Epidermal melanocyte (primary cell): ENCODE measurements at regions not wholly inside any gene's neighbourhood (a gene's known extent, or its start where the extent isn't known, plus 50 kb on each side); places are given as distances from the start of the nearest gene placed in this dataset.
"Not testable (repeated sequence)": the region's sequence is repeated elsewhere in the genome, so short reads cannot be mapped to it uniquely, and the experiment has no call there.

Experiments used
- DNase-seq: peaks from one replicate; pipeline ENCODE4 v3.0.0; 2011; ENCODE audit warnings: low spot score; ENCODE audit not compliant: insufficient read length

DNA sequence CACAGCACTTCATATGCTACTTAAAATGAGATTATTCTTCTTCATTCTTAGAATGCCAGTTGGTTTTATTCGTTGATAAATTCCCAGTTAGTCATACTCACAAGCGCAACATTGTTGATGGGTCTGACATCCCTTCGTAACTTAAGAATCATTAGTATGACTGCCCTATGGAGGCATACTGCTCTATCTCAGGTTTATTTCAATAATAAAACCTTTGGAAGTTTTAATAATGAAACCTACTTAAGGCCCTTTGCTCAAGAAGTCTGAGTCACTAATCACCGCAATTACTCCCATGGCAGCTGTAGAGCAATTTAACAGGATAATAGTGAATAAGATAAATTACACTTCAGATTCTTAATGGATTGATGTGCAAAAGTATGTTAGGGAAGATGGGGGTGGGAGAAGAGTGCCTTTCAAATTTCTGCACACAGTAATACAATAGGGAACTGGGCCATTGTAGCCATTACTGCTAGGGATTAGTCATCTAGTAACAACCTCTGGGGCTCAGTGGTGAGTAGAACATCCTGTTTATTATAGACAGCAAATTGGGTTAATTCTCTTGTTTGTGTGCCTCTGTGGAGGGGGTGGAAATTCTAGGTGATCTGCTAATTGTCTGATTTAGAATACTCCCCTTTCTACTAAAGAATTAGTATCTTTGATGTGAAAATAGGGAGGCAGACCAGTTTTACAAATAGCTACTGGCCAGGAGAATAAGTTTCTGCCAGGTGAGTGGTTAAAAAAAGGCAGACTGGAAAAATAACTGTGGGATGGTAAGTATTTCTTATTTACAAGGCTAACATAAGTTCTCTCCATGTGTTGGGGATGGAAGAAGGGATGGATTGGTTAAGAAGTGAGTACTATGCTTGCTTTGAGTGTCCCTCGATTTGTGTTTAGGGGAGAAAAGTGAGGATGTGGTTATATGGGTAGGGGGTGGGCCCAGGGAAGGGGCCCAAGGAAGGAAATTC, 74.5 kb upstream of the VKORC1L1 start:
- DNase-seq: no peak

DNA sequence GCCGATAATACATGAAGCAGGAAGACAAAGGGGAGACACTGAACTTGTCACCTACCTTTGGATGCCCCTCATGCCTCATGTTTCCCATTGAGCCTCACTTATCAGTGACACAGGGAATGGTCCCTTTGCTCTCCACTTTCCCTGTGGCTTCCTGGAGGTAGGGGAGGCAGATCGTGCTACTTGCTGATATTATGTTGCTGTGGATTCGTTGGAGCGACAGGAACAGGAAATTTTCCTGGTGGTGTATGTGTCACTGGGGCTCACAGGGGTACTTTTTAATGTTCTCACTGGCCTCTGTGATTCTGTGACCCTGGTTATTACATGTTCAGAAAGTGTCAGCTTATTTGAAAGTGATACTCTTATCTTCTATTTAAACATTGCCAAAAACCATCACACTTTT, 72.7 kb upstream of the VKORC1L1 start:
- DNase-seq: not testable (repeated sequence)

DNA sequence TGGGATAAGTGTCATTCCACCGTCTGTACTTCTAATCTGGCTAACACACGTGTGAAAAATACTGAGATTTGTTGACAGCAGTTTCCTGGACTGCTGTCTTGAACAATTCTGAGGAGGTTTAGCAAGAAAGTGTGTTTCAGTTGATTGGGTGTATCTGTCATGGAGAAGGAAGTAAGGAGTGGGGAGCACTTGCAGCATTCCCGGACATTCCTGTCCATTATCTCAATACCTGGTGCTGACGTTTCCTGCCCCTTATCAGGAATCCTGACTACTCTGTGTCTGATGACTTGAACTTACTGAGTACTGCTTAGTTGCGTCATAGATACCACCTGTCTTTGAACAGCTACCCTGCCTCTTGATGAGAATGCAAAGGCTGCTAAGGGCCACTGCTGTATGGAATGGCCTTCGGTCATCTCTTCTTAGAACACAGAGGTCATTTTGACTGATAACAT, 72.0 kb upstream of the VKORC1L1 start:
- DNase-seq: no peak

DNA sequence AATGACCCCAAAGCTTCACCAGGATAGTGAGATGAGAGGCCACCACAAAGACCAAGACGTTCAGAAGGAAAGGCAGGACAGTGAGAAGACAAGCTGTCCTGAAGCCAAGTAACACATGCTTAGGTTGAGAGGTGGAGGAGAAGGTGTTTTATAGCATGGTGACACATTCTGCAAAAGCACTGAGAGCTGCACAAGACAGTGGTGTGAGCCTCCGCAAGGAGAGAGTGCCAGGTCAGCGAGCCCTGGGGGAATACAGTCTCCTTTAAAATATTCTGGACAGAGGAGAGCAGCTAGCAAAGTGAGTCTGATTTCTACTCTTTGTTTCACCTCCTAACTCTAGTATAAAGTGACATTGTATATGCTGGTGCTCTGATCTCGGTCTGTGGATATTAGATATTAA, 68.0 kb upstream of the VKORC1L1 start:
- no peak for DNase-seq

DNA sequence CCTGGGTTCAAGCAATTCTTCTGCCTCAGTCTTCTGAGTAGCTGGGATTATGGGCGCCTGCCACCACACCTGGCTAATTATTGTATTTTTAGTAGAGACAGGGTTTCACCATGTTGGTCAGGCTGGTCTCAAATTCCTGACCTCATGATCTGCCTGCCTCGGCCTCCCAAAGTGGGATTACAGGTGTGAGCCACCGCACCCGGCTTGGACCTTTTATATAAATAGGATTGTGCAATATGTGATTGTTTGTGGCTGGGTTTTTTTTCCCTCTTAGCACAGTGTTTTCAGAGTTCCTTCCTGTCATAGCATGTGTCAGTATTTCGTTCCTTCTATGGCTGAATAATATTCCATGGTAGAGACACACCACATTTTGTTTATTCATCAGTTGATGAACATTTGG, 65.8 kb upstream of the VKORC1L1 start:
- not testable (repeated sequence) for DNase-seq

DNA sequence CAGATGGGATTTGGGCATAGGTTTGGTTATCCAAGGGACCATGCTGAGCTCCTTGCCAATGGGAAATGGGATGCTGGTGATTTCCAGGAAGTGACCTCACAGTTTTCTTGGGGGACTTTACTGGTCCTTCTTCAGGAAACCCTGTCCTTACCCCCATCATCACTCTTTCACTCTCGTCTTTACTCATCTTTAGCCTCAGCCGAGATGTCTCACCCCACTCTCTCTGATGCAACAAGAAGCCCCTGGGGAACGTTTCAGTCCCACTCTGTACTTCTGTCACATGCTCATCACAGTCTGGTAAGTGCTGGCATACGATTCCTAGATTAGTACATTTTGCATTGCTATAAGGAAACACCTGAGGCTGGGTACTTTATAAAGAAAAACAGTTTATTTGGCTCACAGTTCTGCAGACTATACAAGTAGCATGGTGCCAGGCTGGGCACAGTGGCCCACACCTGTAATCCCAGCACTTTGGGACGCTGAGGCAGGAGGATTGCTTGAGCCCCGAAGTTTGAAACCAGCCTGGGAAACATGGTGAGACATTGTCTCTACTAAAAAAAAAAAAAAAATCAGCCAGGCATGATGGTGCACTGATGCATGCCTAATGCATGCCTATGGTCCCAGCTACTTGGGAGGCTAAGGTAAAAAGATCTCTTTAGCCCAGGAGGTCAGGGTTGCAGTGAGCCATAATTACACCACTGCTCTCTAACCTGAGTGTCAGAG, 63.5 kb upstream of the VKORC1L1 start:
- DNase-seq: no peak

DNA sequence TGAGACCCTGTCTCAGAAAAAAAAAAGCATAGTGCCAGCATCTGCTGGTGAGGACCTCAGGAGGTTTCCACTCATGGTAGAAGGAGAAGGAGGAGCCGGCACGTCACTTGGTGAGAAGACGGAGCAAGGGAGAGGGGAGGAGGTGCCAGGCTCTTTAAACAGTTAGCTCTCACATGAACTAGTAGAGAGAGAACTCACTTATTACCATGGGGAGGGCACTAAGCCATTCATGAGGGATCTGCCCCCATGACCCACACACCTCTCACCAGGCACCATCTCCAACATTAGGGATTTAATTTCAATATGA, 62.9 kb upstream of the VKORC1L1 start:
- DNase-seq: no peak

DNA sequence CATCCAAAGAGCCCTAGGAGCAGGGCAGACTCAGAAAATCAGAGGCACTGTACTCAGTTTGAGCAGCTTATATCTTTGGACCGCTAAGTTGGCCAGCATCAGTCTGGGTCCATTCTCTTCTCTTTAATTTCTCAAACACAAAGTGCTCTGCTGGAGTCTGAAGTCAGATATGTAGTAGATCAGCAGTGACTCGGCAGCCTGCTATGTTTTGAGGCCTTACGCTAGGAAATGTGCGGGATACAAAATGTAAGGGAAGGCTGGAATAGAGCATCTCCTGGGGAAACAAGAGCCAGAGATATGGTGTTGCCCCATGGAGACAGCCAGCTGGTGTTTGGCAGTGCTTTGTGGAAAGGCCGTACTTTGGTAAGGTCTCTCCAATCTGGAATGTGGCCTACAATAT, 60.6 kb upstream of the VKORC1L1 start:
- DNase-seq: no peak

DNA sequence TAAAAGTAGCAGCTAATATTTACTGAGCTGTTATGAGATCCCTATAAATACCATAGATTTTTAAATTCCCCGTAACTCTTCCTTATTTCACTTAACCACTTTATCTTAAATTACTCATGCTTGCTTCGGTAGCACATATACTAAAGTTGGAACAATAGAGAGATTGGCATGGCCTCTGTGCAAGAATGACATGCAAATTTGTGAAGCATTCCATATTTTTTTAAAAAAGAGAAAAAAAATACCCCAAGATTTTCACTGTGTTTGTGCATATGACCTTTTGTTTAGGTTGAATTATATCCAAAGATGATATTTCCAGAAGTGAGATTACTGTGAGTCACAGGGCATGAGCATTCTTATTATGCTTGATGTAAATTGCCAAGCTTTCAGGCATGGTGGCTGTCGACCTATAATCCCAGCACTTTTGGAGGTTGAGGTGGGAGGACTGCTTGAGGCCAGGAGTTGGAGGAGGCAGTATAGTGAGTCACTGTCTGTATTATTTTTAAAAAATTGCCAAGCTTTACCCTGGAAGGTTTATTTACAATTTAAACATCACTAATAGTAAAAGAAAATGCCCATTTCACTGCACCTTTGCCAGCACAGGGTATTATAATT, 58.2 kb upstream of the VKORC1L1 start:
- DNase-seq: not testable (repeated sequence)

DNA sequence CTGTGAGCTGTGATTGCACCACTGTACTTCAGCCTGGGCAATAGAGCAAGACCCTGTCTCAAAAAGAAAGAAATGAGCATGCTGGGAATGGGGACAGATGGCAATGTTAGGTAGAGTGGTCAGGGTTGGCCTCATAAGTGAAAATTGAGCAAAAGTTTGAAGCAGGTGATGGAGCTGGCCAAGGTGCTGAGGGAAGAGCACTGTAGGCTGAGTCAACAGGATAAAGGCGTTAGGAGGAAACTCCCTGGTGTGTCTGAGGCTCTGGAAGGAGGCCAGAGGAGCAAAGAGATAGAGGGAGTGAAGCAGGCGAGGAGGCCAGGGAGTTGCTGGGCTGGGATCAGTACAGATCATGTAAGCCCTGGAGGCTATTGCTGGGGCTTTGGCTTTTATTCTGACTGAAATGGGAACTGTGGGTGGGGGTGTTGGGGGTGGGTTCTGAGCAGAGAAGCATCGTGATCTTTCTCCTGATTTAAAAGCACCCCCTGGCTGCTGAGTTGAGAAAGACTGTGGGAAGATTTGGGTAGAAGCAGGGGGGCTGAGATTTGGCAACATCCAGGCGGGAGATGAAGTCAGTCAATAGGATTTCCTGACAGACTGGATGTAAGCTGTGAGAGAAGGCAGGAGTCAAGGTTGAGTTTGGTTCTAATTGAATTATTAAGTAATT, 52.5 kb upstream of the VKORC1L1 start:
- DNase-seq: no peak
